Stimulated activated CD4-positive, alpha-beta T cell treated with anti-CD3 and anti-CD28 coated beads, Interleukin-12 subunit alpha, Interleukin-12 subunit beta, amount 100 ng/mL, for 4 hours (primary cell): ENCODE measurements at regions not wholly inside any gene's neighbourhood (a gene's known extent, or its start where the extent isn't known, plus 50 kb on each side); places are given as distances from the start of the nearest gene placed in this dataset.

Experiments
- DNase-seq: peaks from one replicate; pipeline ENCODE4 v3.0.0-alpha.2; 2020

DNA sequence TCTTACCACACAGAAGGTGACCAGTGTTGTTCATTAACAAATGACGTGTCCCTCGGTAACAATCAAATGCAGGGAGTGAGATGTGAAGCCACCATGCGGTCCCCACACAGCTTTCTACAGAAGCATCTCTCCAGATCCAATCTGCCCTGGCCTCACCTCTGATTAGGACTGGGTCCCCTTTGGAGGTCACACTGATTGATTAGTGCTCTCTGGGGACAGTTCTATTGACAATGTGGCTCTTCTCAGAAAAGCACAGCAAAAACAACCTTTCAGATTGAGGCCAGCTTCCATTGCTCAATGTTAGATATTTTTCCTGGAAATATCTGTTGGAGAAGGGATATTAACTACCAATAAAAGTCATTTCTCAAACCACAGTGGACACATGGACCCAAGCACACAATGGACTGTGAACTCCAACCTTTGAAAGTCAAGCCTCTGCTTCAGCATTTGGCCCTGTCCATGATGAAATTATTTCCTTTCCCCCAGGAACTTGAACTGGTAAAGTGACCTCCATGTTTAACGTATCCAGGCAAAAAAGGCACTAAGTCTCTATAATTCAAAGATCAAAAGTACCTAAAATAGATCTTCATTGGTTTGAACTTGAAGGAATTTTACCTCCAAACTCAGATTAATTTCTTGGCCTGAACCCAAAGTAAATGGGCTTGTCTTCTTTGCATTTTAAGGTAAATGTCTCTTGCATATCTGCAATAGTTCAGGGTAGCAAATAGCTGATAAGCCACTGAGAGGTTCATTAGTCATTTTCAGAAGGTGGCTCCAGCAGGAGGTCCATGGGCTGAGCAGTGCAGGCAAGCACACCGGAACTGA lies 118.5 kb downstream of the FOXA2 start:
- no peak for DNase-seq

DNA sequence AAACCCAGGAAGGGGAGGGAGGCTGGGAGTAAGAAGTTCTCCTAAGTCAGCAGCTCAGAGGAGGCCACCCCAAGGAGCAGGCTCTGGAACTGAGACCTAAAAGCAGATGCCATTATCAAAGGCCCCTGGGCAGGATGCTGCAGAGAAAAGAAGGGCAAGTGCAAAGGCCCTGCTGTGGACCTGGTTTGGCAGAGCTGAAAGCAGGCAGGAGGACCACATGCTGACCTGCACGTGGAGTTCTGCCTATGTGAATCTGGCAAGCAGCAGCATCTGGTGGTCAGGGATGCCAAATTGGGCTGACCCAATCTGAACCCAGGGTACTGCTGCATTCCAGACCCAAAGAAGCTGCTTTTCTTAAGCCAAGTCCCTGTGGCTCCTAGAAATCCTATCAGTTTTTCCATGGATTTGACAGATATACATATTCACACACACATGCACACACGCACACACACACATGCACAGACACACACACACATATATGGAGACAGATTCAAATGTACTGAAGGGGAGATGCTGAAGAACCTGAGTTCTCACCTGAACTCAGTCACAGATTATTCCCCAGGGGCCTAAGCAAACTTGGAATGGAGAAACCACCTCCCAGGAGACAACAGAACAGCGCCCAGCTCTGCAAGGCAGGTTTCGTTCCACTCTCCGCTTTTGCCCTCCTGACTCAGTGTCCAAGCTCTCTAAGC lies 119.9 kb downstream of the FOXA2 start:
- no peak for DNase-seq

DNA sequence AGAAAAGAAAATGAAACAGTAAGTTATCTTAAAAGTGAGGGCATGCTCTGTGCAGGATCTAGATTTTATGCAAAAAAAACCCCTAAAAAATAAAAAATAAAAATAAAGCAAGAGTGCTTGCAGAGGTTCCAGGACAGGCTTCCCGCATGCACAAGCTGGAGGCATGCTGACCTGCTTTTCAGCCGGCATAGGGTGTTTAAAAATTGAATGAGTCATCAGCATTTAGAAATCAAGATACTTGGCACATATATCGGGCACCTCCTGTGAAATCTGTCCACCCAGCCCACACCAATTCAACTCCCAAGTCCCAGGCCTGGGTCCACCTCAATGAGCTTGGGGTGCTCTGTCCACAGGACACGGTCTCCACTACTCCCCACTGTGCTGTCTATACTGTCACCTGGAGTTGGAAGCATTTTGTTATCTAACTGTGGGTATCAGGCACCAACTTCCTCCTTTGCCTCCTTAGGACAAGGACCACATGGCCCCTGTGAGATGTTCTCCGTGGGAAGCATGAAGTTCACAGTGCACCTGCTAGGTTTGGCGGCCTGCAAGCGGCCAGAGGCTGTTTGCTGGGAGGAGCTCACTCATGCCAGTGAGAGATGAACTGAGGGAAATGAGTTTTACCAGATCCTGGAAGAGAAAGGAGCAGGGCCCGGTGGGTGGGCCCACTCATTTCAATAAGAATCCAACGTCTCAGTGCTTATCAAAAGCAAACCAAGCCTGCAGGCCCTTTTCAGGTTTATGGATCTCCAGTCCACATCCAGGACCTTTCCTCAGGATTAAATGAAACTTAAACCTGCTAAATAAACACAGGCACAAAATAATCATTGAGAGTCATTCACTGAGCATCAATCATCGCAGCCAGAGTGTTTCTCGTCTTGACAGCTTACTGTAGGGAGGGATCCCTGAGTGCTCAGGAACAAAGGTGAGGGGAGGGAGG lies 121.1 kb downstream of the FOXA2 start:
- DNase-seq, result no peak

DNA sequence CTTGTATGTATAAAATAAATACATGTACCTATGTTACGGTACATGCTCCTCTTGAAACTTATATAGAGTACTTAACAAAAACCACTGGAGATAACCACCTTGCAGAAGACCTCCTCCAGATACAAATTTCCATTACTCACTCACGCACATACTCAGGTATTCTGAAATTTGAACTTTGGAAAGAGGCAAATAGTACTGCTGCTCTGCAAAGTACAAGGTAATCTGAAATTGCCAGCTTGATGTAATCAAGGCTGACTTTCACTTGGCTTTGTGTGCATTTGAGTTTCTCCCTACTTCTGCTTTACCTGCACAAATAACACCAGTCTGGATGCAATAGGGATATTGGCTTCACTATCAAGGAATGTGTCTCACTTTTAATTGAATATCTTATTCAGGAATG lies 123.6 kb downstream of the FOXA2 start:
- no peak for DNase-seq

DNA sequence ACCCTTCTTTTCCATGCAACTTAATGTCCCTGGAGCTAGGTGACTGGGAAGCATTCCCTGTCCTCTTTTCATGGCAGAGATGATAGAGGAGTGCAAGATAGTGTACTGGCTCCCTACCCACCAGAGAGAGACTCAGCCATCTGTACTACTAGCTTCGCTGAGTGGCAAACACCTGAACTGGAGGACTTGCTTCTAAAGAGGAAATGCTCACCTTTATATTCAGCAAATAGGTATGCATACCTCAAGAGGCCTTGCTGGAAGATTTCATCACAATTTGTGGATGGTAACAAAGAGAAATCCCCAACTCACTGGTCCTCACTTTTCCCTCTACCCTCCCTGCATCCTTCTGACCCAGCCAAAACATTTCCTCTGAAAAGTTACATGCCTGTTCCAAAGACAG lies 124.1 kb downstream of the FOXA2 start:
- DNase-seq, result no peak

DNA sequence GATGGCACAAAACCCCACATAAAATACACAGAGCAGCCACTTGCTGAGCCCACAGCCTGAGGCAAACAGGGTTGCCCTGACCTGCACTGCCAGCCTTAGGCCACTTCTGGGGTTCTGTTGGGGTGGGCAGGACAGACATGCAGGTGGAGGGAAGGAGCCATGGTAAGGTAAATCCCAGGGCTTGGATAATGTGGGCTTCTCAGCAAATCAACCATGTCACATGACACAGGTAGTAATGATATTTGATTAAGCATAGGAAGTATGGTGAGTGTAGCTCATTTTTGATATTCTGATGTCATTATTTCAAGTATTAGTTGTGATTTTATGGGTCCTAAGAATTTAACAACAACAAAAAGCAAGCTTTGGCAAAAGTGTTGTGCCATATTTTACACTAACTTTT lies 124.6 kb downstream of the FOXA2 start:
- DNase-seq, result no peak

DNA sequence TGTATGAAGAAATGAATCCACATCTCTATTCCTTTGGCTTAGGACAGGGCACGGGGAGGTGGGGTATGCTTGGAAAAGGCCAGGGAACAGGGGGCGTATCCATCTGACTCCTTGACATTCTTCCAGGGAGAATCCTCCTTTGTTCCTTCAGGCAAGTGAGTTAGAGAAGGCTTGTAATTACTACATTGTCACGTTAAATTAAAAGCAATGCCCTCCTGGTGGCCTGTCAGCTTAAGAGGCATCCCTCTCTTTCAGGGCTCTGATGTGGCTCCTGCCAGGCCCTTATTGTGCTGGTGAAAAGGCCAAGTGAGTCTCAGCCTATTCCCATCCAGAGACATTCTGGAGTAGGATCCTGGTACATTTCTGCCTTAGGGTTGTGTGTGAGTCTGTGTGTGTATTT lies 128.3 kb downstream of the FOXA2 start:
- DNase-seq, result no peak

DNA sequence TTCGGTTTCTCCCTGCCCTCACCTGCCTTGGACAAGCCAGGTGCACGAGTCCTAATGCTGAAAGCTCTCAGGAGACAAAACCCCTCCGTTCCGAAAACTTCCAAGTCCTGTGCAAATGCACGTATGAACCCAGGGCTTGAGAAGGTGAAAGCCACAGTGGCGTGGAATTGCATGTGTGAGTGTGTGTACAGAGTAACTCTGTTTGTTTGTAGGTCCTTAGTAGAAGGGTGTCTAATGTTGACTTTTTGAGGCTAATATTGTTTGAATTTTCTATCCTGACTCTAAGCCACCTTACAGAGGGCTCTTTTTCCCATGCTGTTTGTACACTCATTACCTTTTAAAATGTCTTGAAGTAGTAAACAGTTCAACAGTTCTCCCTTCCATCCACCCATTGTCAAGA lies 129.1 kb downstream of the FOXA2 start:
- DNase-seq, result no peak

DNA sequence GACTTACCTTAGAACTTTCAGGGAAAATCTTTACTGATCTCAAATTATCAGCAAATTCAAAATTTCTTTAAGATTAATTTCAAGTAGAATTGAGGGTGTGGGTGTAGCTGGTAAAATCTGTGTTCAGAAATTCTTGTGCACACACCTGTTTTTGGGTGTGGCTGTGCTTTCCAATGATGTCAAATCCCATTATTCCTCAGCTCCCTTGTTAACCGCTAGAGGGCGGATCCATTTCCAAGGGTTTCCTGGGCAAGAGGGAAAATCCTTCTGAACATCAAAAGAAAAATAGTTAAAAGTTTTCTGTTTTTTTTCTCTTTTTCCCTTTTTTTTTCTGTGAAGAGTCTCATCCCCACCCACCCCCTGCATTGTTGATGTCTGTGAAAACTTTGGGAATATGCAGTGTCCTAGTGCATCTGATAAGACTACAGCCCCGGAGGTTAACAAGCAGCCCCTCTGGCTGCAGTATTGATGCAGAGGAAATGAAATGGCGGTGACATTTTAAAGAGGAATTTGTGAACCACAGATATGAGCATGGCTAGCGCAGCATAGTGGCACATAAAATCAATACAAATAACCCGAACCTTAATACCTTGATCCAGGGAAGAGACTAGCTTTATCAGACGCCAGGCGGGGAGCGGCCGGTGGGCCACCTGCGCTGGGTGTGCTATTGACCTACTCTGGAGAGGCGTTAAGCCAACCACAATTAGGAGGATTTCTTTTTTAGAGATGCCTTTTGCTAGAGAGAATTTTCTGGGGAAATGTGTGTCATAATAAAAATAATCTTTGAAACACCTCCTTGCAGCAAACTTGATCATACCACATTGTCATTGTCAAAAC lies 130.9 kb downstream of the FOXA2 start:
- DNase-seq, result no peak

DNA sequence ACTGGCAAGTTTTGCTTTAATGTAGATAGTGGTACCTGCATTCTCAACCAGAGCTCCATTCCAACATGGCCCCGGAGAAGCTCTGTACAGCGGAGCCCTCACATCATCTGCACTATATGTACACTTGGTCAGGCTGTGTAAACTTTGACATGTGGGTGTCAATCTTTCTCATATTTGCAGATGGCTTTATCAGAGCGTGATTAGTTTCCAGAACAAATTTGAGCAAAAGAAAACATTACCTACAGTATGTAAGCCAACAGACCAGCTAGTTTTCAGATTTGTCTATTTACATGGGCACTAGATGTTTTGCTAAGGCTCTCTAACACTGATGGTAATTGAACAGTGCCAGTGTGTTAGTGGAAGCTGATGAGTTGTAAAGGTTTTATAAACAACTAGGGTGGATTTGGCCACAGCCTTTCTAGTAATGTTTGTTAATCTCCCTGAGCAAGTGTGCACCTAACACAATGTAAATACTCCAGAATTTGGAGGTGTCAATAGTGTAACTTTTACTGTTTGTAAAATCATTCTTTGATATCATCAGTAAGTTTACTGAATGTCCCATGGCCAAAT lies 131.8 kb downstream of the FOXA2 start:
- no peak for DNase-seq

DNA sequence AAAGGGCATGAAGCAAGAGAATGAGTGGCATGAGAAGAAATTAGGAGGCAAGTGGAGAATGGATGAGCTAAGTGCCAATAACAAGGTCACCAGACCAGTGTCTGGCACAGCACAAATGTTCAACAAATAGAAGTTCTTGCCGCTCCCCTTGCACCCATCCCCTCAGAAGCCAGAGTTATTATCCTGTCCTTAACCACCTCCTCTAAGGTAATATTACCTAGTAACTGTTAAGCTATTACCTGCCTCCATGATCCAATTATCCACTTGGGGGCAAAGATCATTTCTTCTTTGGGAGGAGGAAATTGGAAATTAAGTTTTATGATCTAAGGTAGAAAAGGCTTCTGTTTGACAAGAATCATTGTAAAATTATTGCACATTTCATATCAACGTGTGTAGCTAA lies 133.8 kb downstream of the FOXA2 start:
- DNase-seq, result no peak

DNA sequence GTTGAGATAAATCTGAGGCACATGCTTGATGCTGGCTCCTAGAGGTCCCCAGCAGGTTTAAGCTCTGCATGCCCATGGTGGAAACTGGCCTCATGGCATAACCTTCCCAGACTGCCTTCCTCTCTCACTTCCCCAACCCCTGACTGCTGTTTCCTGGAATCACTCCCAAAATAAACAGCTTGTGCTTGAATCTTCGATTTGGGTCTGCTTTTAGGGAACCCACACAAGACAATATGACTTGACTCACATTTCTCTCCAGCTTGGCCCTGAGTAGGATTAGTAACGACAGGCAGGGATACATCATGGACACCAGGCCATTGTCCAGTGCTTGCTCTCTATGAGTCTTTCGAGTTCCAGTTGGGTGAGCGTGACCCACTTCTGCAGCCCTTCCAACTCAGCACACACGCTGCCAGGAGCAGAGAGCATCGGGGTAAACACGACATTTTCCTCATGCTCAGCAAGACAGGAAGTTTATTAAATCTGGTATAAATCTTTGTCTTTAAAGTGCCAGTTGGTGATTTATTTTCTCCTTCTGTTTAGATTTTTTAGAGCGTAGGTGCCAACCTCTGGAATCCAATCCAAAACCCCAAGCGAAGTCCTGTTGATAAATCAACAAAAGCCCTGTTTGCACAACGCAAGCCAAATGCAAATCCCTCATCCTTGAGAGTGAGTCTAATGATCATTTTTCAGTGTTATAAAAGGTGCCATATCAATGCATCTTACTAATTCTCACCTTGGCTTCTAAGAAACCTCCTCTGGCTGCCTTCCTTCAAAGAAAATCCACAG lies 135.0 kb downstream of the FOXA2 start:
- DNase-seq, result no peak

DNA sequence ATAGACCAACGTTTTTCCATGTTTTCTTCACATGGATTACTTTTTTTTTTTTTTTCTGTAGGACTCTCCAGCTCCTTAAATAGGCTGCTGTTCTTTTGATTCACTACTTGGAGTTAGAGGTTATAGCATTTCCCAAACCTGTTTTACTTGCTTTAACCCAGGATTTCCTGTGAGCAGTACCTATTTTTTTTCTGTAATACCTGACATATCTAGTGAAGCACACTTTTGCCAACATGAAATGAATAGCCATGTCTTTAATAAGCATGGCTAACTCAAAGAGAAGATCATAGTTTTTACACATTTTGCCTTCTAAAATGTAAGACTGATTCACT lies 137.0 kb downstream of the FOXA2 start:
- DNase-seq, result no peak

DNA sequence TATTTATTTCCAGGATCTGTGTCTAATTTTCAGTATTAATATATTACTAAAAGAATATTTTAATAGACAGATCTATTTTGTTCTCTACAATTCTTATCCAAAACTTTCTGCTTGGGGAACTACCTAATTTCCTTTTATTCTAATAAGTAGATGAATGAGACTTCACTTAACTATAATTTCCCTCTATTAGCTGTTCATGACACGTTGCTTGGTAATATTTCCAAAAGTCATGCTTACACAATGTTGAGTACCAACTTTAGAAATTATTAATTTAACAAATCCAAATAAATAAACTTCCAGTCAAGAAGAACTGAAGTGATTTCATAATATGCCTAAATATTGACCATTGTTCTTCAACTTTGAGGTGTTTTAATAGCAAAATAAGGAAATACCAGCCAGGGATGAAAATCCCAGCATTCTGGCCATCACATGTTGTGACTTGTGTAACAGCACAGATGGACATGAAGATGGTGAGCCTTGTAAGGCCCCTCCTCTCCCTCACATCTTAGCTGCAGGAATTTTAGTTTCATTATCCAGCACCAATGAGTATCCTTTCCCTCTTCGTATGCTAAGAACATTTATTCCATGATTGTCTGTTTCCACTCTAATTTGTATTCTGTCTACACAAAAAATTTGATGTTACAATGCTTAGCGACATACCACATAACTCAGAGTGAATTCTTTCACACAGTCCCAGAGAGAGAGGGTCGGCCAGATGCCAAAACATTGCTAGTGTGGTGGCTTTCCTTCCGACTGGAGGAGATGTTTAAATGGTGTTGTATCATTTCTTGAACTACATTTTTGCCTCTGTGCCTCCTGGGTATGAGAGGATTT lies 137.5 kb downstream of the FOXA2 start:
- DNase-seq, result no peak

DNA sequence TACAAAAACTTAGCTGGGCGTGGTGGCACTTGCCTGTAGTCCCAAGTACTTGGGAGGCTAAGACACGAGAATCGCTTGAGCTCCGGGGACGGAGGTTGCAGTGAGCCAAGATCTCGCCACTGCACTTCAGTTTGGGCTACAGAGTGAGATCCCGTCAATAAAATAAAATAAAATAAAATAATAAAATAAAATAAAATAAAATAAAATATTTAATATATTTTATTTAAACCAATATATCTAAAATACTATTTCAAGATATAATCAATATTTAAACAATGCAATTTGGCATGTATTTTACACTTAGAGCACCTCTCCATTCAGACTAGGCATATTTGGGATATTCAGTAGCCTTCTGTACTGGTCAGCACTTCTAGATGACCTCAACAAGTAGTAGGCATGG lies 142.1 kb downstream of the FOXA2 start:
- no peak for DNase-seq

DNA sequence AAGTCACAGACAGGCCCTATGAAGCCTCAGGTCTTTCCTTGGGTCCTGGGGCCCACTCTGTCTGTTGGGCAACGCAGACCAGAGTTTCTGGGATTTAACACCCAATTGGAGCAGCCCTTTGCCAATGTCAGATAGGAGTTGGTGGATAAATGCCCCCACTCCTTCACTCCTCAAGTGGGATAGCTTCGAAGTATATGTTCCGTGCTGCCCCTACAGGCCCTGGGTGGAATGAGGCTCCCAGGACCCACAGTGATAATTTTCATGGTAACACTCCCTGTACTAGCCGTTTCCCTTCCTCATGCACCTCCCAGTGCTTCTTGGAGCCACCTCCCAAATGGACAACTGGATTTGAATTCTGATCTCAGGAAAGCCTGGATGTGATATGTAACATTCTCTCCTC lies 145.4 kb downstream of the FOXA2 start:
- no peak for DNase-seq

DNA sequence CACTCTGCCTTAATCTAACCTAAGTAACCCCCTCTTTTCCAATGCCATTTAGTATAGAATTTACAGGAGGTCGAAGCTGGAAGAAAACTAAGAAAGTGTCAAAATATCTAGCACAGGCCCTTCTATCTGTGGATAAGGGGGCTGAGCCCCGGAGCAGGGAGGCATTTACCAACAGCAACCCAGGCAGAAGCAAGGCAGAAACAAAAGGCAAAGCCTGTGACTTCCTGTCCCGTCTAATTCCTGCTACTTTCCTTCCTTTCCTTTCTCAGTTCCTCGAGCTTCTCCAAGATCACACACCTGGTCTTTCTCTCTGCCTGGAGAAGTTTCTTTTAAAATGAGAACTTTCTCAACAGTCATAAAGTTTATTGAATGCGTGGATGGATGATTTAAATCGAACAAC lies 146.0 kb downstream of the FOXA2 start:
- no peak for DNase-seq

DNA sequence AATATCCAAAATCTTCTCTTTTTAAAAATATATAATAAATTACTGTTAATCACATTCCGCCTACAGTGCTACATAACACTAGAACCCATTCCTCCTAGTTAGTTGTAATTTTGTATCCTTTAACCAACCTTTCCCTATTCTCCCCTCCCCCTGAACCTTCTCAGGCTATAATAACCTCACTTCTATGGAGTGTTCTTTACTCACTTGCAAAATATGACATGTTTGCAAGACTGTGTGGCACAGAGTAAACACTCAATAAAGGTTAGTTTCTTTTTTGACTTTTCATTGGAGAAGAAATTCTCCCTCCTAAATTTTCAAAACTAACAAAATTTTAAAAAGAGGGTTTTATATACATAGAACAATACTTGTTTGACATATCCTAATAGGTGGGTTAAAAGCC lies 147.0 kb downstream of the FOXA2 start:
- no peak for DNase-seq

DNA sequence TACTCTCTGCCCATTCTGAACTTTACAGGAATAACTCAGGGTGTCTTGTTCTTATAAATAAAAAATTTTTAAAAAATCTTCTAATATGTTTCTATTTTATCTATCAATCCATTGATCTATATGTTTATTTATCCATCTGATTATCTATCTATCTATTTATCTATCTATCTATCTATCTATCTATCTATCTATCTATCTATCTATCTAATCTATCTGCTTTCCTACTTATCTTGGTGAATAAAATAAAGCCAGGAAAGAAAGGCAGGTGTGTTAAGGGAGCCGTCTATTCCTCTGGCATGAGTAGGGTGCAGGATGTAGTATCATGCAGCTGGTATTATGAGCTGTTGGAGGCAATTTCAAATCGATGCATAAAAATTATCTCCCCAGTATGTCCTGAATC lies 153.0 kb downstream of the FOXA2 start:
- DNase-seq, result no peak

DNA sequence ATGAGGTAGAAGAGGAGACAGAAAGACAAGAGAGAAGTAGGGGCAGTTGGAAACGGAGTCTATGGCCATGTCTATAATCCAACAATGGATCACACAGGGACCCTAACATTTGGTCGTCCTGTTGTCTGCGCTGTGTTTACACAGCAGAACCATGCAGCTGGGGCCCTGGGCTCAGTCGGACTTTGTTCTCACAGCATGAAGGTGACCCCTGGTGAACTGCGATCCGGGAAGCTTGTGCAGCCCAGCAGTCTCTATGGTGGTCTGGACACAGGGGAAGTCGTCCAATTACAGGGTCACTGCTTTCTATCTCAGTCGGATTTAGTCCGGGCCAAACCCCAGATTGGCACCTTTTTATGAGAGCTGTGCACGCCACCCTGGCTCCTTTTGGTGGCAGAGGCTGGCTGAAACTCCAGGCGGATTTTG lies 153.6 kb downstream of the FOXA2 start:
- no peak for DNase-seq
